ENCODE measurements at regions not wholly inside any gene's neighbourhood (a gene's known extent, or its start where the extent isn't known, plus 50 kb on each side); places are given as distances from the start of the nearest gene placed in this dataset.

DNA sequence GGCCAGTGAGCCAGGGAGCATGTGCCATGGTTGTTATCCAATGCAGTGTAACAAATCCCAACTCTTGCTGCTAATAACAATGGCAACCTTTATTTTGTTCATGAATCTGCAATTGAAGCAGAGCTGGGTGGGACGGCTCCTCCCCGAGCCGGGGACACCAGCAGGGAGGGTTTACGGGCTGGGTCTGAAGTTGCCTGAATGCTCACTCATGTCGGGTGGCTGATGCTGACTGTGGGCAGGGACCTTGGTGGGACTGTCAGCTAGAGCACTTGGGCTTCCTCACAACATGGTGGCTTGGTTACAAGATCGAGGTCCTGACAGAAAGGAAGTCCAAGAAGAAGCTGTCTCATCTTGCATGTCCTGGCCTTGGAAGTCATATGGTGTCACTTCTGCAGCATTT is 264.5 kb downstream of the NDUFA10 start:
- Histone ChIP-seq H3K9me3 (replicated peaks; ENCODE audit: control insufficient read depth, insufficient read depth, low read length) (no peaks in the 10 kb centered on the region), H2AFZ (ENCODE audit: control insufficient read depth, low read depth, low read length) (no peak overlapping the region), H3K4me1 (ENCODE audit: control insufficient read depth, insufficient read depth, low read length) (no peaks in the 10 kb centered on the region), H3K4me3 (no peak overlapping the region), H3K27me3 (replicated peaks in 1 of 2; ENCODE audit: control insufficient read depth in 2 of 2, insufficient read depth in 2 of 2, low read length in 1 of 2) (no peaks in the 10 kb centered on the region; a peak in 1 of 4 replicates), H3K4me2 (ENCODE audit: control insufficient read depth, insufficient read depth) (no peak overlapping the region), H3K27ac (ENCODE audit: control insufficient read depth, insufficient read depth) (no peak overlapping the region), H4K20me1 (ENCODE audit: control insufficient read depth, insufficient read depth) (no peaks in the 10 kb centered on the region), H3K9ac (ENCODE audit: control insufficient read depth, insufficient read depth, low read length) (no peak overlapping the region), H3K36me3 (ENCODE audit: control insufficient read depth in 2 of 2, insufficient read depth in 2 of 2, low read length in 1 of 2) (no peaks in the 10 kb centered on the region), H3K79me2 (ENCODE audit: control insufficient read depth, insufficient read depth, low read length) (no peaks in the 10 kb centered on the region)
- CTCF ChIA-PET = no interaction called here
- intact Hi-C loops (cut with micrococcal nuclease; ENCODE audit: unreplicated experiment) = no loop called here
- SMC1A ChIA-PET (ENCODE audit: uncharacterized antibody, unreplicated experiment) = no interaction called here
- POLR2A ChIA-PET = no interaction called here
- TF ChIP-seq PML (IDR thresholded peaks at IDR 0.05; ENCODE audit: low read length) = no peak
- no peak for TF ChIP-seq MXI1 (IDR thresholded peaks at IDR 0.05; ENCODE audit: low read depth, low read length)
- no peak for TF ChIP-seq FOXK2 (IDR thresholded peaks at IDR 0.05)
- TF ChIP-seq, protein P1, sequence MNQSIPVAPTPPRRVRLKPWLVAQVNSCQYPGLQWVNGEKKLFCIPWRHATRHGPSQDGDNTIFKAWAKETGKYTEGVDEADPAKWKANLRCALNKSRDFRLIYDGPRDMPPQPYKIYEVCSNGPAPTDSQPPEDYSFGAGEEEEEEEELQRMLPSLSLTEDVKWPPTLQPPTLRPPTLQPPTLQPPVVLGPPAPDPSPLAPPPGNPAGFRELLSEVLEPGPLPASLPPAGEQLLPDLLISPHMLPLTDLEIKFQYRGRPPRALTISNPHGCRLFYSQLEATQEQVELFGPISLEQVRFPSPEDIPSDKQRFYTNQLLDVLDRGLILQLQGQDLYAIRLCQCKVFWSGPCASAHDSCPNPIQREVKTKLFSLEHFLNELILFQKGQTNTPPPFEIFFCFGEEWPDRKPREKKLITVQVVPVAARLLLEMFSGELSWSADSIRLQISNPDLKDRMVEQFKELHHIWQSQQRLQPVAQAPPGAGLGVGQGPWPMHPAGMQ (IDR thresholded peaks at IDR 0.05; ENCODE audit: borderline replicate concordance) = no peak
- TF ChIP-seq RELA (IDR thresholded peaks at IDR 0.05; ENCODE audit: borderline replicate concordance, partially characterized antibody) = no peak
- TF ChIP-seq POLR2AphosphoS2 (IDR thresholded peaks at IDR 0.05; ENCODE audit: low read depth, low read length) = no peak
- TF ChIP-seq SUPT20H (IDR thresholded peaks at IDR 0.05; ENCODE audit: borderline replicate concordance, control insufficient read depth, low read depth, low read length) = no peak
- TF ChIP-seq HDAC6 (IDR thresholded peaks at IDR 0.05; ENCODE audit: unreplicated experiment) = no peak
- no TSS peak for BruUV-seq (replicated peaks)
- FAIRE-seq = no peak
- ATAC-seq = no peak
- no peak for DNase-seq (ENCODE audit: low read depth, low spot score)
- WGBS (ENCODE audit: insufficient coverage, insufficient replicate concordance, low lambda C conversion rate, missing lambda C conversion rate) = 17% methylated on average over 6 of the region's 6 CpGs
- in situ Hi-C loops (cut with MboI) = no loop called here
- RAD21 ChIA-PET (ENCODE audit: unreplicated experiment) = no interaction called here

All from GM12878 (cell line).